ENCODE measurements at regions not wholly inside any gene's neighbourhood (a gene's known extent, or its start where the extent isn't known, plus 50 kb on each side); places are given as distances from the start of the nearest gene placed in this dataset.
A peak's percentile ranks its signal among the peaks of the same experiment; 100 is the strongest.

DNA sequence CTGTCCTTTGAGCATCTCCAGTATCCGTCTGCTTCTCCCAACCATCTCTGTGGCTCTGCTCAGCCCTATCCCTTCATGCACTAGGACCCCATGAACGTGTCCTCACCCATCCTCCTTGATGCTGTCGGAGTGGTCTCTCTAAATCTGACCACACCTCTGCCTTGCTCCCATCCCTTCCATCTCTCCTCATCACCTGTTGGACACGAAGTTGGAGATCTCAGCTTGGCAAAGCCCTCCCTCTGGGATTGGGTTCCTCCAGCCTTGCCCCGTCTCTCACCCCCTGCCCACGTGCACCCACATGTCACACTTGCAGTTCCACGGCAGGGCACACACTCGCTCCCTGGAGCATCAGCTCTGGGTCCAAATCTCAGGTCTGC is 135.7 kb downstream of the ACTL8 start:
- Histone ChIP-seq H3K4ac (ENCODE audit: low read depth, low read length) (no peak overlapping the region), H2AK5ac (ENCODE audit: low read length) (no peak overlapping the region), H3K36me3 (ENCODE audit: control insufficient read depth in 1 of 2, insufficient read depth in 2 of 2, low read length in 2 of 2) (no peaks in the 10 kb centered on the region), H2AFZ (ENCODE audit: insufficient read depth, low read length, poor library complexity) (no peak overlapping the region), H2BK5ac (ENCODE audit: low read depth, low read length, poor library complexity) (no peak overlapping the region), H3K27me3 (ENCODE audit: insufficient read depth, low read length) (no peaks in the 10 kb centered on the region), H3K27ac (ENCODE audit: low read depth, low read length) (no peak overlapping the region), H3K23ac (ENCODE audit: low read length) (no peak overlapping the region), H3K18ac (ENCODE audit: low read length) (no peak overlapping the region), H3K79me1 (ENCODE audit: low read length) (no peaks in the 10 kb centered on the region), H2BK120ac (ENCODE audit: insufficient read depth, low read length, poor library complexity) (no peak overlapping the region), H4K8ac (ENCODE audit: low read depth, low read length) (no peak overlapping the region), H3K9me3 (ENCODE audit: insufficient read depth, low read depth, low read length) (peaks cover 7% of the 10 kb centered on the region), H4K91ac (ENCODE audit: low read depth, low read length) (no peak overlapping the region), H3K4me2 (ENCODE audit: low read length) (no peak overlapping the region), H3K14ac (ENCODE audit: low read length) (no peak overlapping the region), H4K12ac (ENCODE audit: low read depth, low read length) (no peak overlapping the region), H3K4me1 (ENCODE audit: control insufficient read depth in 1 of 2, insufficient read depth in 2 of 2, low read length in 2 of 2) (no peaks in the 10 kb centered on the region), H3K9ac (ENCODE audit: low read length) (no peak overlapping the region), H2BK12ac (ENCODE audit: low read length) (no peak overlapping the region), H3K4me3 (ENCODE audit: low read depth, low read length) (no peak overlapping the region), H3K79me2 (ENCODE audit: control insufficient read depth, insufficient read depth, low read length, poor library complexity) (no peaks in the 10 kb centered on the region)
- DNase-seq: no peak
- WGBS (ENCODE audit: extremely low coverage, insufficient coverage, insufficient read length): no CpG with 5 or more reads among the region's 8 CpGs

DNA sequence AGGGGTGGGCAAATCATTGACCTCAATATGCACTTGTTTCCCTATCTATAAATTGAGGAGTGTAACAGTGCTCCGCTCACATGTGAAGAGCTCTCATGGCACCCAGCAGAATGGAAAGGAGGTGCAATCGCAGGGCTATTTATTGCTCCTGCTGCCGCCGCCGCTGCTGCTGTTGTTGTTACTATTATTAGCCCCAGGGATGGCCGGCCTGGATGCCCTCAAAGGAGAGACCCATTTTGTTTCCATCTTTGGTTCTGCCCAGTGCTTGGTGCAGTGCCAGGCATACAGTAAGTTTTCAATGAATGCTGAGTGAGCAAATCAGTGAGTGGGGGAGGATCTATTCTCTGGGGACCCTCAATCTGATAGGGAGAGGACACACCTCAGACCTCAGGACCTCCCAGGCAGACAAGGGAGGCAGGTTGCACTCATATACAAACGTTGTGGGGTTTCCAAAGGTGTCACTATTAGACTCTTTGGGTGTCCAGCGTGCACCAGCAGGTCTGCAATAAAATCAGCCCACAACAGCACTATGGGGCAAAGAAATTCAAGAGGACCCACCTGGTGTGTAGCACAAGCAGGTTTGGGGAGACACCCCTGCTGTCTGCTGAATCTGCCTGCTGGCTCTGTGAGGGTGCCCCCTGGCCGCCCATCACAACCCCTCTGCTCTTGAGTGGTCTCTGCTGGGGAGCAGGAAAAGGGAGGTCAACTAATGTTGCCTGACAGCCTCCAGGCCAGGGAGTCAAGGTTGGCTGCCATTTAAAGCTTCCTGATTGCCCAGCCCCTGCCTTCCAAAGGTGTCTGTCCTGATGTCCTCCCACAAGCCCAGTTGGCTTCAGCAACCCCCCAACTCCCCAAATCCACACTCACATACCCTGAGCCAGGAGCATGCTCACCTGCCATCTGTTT is 136.3 kb downstream of the ACTL8 start:
- Histone ChIP-seq H2BK12ac (ENCODE audit: low read length) (no peak overlapping the region), H3K14ac (ENCODE audit: low read length) (no peak overlapping the region), H2BK120ac (ENCODE audit: insufficient read depth, low read length, poor library complexity) (no peak overlapping the region), H3K9me3 (ENCODE audit: insufficient read depth, low read depth, low read length) (peaks cover 7% of the 10 kb centered on the region), H3K9ac (ENCODE audit: low read length) (peak overlapping the region; percentile 13), H3K4me3 (ENCODE audit: low read depth, low read length) (no peak overlapping the region), H4K12ac (ENCODE audit: low read depth, low read length) (no peak overlapping the region), H3K79me2 (ENCODE audit: control insufficient read depth, insufficient read depth, low read length, poor library complexity) (no peaks in the 10 kb centered on the region), H3K4me2 (ENCODE audit: low read length) (no peak overlapping the region), H3K79me1 (ENCODE audit: low read length) (no peaks in the 10 kb centered on the region), H2AK5ac (ENCODE audit: low read length) (no peak overlapping the region), H3K4ac (ENCODE audit: low read depth, low read length) (no peak overlapping the region), H4K8ac (ENCODE audit: low read depth, low read length) (no peak overlapping the region), H3K23ac (ENCODE audit: low read length) (no peak overlapping the region), H3K27ac (ENCODE audit: low read depth, low read length) (no peak overlapping the region), H2BK5ac (ENCODE audit: low read depth, low read length, poor library complexity) (no peak overlapping the region), H3K27me3 (ENCODE audit: insufficient read depth, low read length) (no peaks in the 10 kb centered on the region), H3K18ac (ENCODE audit: low read length) (no peak overlapping the region), H2AFZ (ENCODE audit: insufficient read depth, low read length, poor library complexity) (no peak overlapping the region), H3K36me3 (ENCODE audit: control insufficient read depth in 1 of 2, insufficient read depth in 2 of 2, low read length in 2 of 2) (no peaks in the 10 kb centered on the region), H4K91ac (ENCODE audit: low read depth, low read length) (no peak overlapping the region), H3K4me1 (ENCODE audit: control insufficient read depth in 1 of 2, insufficient read depth in 2 of 2, low read length in 2 of 2) (no peaks in the 10 kb centered on the region)
- DNase-seq: no peak
- WGBS (ENCODE audit: extremely low coverage, insufficient coverage, insufficient read length): no CpG with 5 or more reads among the region's 9 CpGs

DNA sequence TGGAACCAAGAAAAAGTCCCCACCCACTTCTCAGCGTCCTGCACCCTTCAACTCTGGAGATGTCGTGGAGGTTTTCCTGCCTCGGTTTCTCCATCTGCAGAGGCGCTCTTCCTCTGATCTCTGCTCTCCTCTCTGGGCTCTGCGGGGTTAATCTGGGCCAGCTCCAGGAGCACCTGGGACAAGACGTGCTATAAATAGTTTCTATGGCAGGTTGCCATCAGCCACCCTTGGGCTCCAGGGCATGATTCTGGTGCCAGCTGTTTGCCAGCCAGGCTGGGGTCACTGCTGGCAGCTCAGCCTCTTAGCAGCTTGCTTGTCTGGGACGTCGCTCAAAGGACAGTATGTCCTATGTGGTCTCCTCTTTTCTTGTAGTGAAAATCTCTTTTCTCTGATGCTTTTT is 137.1 kb downstream of the ACTL8 start:
- Histone ChIP-seq H3K9me3 (ENCODE audit: insufficient read depth, low read depth, low read length) (peaks cover 7% of the 10 kb centered on the region), H3K27me3 (ENCODE audit: insufficient read depth, low read length) (no peaks in the 10 kb centered on the region), H3K27ac (ENCODE audit: low read depth, low read length) (no peak overlapping the region), H2BK12ac (ENCODE audit: low read length) (no peak overlapping the region), H3K9ac (ENCODE audit: low read length) (no peak overlapping the region), H4K8ac (ENCODE audit: low read depth, low read length) (no peak overlapping the region), H3K18ac (ENCODE audit: low read length) (no peak overlapping the region), H3K14ac (ENCODE audit: low read length) (no peak overlapping the region), H3K4me3 (ENCODE audit: low read depth, low read length) (no peak overlapping the region), H2AK5ac (ENCODE audit: low read length) (no peak overlapping the region), H3K4me2 (ENCODE audit: low read length) (no peak overlapping the region), H3K79me2 (ENCODE audit: control insufficient read depth, insufficient read depth, low read length, poor library complexity) (no peaks in the 10 kb centered on the region), H3K79me1 (ENCODE audit: low read length) (no peaks in the 10 kb centered on the region), H2BK5ac (ENCODE audit: low read depth, low read length, poor library complexity) (no peak overlapping the region), H2AFZ (ENCODE audit: insufficient read depth, low read length, poor library complexity) (no peak overlapping the region), H3K4me1 (ENCODE audit: control insufficient read depth in 1 of 2, insufficient read depth in 2 of 2, low read length in 2 of 2) (no peaks in the 10 kb centered on the region), H4K91ac (ENCODE audit: low read depth, low read length) (no peak overlapping the region), H2BK120ac (ENCODE audit: insufficient read depth, low read length, poor library complexity) (no peak overlapping the region), H3K4ac (ENCODE audit: low read depth, low read length) (no peak overlapping the region), H4K12ac (ENCODE audit: low read depth, low read length) (no peak overlapping the region), H3K23ac (ENCODE audit: low read length) (no peak overlapping the region), H3K36me3 (ENCODE audit: control insufficient read depth in 1 of 2, insufficient read depth in 2 of 2, low read length in 2 of 2) (no peaks in the 10 kb centered on the region)
- DNase-seq: no peak
- no CpG with 5 or more reads among the region's 8 CpGs for WGBS (ENCODE audit: extremely low coverage, insufficient coverage, insufficient read length)

DNA sequence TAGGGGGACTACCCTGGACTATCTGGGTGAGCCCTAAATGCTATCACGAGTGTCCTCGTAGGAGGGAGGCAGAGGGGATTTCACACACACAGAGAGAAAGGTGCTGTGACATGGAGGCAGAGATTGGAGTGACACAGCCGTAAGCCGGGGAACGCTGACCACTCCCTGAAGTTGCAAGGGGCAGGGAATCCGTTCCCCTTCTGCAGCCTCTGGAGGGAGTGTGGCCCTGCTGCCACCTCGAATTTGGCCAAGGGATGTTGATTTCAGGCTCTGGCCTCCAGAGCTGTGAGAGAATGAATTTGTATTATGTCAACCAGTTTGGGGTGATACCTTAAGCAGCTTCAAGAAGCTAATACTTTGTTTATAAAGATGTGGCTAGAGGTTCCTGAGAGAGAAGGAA is 137.7 kb downstream of the ACTL8 start:
- Histone ChIP-seq H3K27me3 (ENCODE audit: insufficient read depth, low read length) (no peaks in the 10 kb centered on the region), H3K14ac (ENCODE audit: low read length) (no peak overlapping the region), H3K23ac (ENCODE audit: low read length) (no peak overlapping the region), H4K12ac (ENCODE audit: low read depth, low read length) (no peak overlapping the region), H4K8ac (ENCODE audit: low read depth, low read length) (no peak overlapping the region), H2BK5ac (ENCODE audit: low read depth, low read length, poor library complexity) (no peak overlapping the region), H3K36me3 (ENCODE audit: control insufficient read depth in 1 of 2, insufficient read depth in 2 of 2, low read length in 2 of 2) (no peaks in the 10 kb centered on the region), H3K9me3 (ENCODE audit: insufficient read depth, low read depth, low read length) (peaks cover 7% of the 10 kb centered on the region), H3K9ac (ENCODE audit: low read length) (no peak overlapping the region), H3K4me3 (ENCODE audit: low read depth, low read length) (no peak overlapping the region), H3K18ac (ENCODE audit: low read length) (no peak overlapping the region), H3K4me1 (ENCODE audit: control insufficient read depth in 1 of 2, insufficient read depth in 2 of 2, low read length in 2 of 2) (no peaks in the 10 kb centered on the region), H3K4me2 (ENCODE audit: low read length) (no peak overlapping the region), H2BK120ac (ENCODE audit: insufficient read depth, low read length, poor library complexity) (no peak overlapping the region), H4K91ac (ENCODE audit: low read depth, low read length) (no peak overlapping the region), H3K27ac (ENCODE audit: low read depth, low read length) (no peak overlapping the region), H2BK12ac (ENCODE audit: low read length) (no peak overlapping the region), H3K79me1 (ENCODE audit: low read length) (no peaks in the 10 kb centered on the region), H2AFZ (ENCODE audit: insufficient read depth, low read length, poor library complexity) (no peak overlapping the region), H2AK5ac (ENCODE audit: low read length) (no peak overlapping the region), H3K79me2 (ENCODE audit: control insufficient read depth, insufficient read depth, low read length, poor library complexity) (no peaks in the 10 kb centered on the region), H3K4ac (ENCODE audit: low read depth, low read length) (no peak overlapping the region)
- no CpG with 5 or more reads among the region's 7 CpGs for WGBS (ENCODE audit: extremely low coverage, insufficient coverage, insufficient read length)
- DNase-seq: no peak

All from trophoblast cell (in vitro differentiated cells and primary cell).